DMS53 (cell line): ENCODE measurements at regions not wholly inside any gene's neighbourhood (a gene's known extent, or its start where the extent isn't known, plus 50 kb on each side); places are given as distances from the start of the nearest gene placed in this dataset.
"Not testable (repeated sequence)": the region's sequence is repeated elsewhere in the genome, so short reads cannot be mapped to it uniquely, and the experiment has no call there.

Experiments
- DNase-seq: peaks from one replicate; lab custom pipeline; 2025; lab: John Stamatoyannopoulos, UW

DNA sequence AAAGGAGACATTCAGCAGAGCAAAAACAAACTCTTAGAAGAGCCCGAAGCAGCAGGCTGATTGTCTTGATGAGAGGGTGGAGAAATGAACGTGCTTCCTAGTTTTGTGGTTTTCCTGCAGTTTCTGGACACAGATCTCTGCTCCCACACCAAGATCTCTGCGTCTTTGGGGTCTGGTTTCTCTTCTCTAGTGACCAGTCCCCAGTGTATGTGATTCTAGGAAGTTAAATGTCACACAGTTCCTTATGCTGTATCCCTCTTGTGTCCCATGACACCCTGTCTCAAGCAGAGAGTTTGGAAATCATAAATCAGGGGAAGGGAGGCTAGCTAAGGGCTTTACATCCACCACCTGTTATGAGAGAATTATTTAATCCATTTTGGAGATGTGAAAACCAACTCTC lies 55.4 kb upstream of the KLF14 start:
- DNase-seq: no peak

DNA sequence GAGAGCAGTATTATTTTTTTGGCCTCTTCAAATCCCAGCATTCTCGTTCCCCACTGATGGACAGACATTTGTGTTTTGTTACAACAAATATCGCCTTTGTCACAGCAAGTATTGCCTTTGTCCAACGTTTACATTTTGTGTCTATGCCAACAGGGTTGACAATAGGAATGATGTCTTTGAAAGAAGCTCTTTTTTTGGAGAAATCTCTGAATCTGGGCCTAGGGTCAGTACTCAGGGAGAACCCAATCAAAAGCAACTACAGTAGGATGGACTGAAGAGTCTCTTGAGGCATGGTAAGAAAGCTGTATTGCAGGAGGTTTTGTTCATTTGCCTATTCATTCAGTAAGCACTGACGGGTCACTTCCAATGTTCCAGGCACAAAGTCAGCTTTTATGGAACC lies 57.7 kb upstream of the KLF14 start:
- peak; percentile 31 for DNase-seq

DNA sequence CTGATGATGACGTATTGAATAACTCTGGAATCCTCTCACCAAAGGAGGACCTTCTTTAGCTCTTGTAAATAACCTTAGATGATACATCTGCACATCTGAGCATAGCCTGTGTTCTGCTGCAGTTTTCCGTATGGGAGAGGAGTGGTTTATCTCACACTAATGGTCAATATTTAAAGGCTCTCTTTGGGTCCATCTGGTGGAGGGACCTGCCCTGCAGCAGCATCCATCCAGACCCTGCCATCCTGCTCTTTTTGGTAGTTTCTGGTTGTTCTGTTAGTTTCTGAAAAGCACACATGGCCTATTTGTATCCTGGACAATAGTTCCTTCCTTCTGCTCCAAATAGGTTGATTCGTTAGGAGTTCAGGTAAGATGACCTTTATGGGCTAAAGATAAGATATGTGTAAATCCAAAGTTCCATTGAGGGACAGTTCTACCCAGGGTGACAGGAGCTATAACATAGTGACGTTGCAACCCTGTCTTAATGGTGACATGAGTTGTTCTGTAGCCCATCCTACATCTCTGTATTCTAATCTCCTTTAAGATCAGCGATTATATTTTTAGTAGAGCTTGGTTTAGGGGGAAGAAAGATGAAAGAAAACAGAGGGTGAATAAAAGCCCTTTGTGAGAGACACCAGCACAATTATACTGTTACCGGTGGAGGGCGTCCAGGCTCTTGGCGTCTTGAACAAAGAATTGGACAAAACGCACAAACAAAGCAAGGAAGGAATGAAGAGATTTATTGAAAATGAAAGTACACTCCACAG lies 60.0 kb upstream of the KLF14 start:
- DNase-seq: no peak

DNA sequence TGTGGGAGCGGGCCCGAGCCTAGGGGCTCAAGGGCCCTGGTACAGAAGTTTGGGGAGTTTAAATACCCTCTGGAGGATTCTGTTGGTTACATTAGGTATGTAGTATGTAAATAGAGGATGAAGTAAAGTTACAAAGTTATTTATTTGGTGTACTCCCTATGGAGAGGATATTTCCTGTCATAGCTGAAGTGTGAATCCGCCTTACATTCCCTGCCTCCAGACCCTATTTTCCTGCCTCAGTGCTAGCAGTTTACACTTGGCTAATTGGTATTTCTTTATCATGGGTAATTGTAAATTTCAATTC lies 60.6 kb upstream of the KLF14 start:
- no peak for DNase-seq

- DNase-seq: not testable (repeated sequence)
Observed at GRCh38 chr7:130796425-130796824, 62.4 kb upstream of the KLF14 start.

GRCh38 chr7:130803127-130803526 lies 69.1 kb upstream of the KLF14 start:
- DNase-seq: no peak

GRCh38 chr7:130804220-130804619 lies 70.2 kb upstream of the KLF14 start:
- no peak for DNase-seq

- DNase-seq: not testable (repeated sequence)
Observed at GRCh38 chr7:130812819-130813218, 78.8 kb upstream of the KLF14 start.

DNA sequence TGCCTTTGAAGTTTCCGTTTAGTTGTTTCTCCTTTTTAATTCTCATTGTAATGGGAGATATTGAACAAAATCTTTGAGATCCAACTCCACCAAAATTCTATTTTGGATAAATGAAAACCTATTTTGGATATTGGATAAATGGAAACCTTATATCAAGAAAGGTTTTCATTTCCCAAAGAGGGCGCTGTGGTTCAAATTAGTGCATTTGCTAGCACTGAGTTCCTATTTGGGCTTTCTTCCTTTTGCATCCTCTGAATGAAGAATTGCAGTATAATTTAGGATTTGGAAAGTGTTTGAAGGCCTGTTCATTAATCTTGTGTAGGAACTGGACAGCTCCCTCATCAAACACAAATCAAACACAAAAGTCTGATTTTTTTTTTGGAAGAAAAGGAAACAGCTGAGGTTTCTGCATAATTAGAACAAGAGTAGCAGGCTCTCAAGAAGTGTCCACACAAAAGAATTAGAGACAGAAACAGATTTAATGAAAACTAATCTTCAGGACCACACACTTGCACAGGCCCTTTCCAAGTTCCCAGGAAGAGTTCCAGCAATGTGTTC lies 80.8 kb upstream of the KLF14 start:
- DNase-seq: peak; percentile 54

DNA sequence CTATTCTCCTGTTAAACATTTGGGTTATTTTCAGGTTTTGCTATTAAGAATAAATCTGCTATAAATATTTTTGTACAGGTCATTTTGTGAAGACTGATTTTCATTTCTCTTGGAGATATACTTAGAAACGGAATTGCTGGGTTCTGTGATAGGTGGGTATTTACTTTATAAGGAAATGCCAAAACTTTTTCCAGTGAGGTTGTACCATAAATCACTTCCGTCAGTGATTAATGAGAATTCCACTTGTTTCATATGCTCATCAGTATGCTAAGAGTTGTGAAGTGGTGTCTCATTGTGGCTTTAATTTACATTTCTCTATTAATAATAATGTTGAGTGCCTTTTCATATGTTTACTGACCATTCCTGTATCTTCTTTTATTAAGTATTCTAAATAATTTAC lies 84.0 kb upstream of the KLF14 start:
- DNase-seq: no peak

GRCh38 chr7:130821864-130822263 lies 87.9 kb upstream of the KLF14 start:
- DNase-seq: no peak

- no peak for DNase-seq
Observed at GRCh38 chr7:130822642-130823041, 88.6 kb upstream of the KLF14 start.

GRCh38 chr7:130823060-130823459 lies 89.1 kb upstream of the KLF14 start:
- DNase-seq: no peak

GRCh38 chr7:130825819-130826218 lies 91.8 kb upstream of the KLF14 start:
- DNase-seq: peak; percentile 20

- no peak for DNase-seq
Observed at GRCh38 chr7:130829415-130829814, 95.4 kb upstream of the KLF14 start.

DNA sequence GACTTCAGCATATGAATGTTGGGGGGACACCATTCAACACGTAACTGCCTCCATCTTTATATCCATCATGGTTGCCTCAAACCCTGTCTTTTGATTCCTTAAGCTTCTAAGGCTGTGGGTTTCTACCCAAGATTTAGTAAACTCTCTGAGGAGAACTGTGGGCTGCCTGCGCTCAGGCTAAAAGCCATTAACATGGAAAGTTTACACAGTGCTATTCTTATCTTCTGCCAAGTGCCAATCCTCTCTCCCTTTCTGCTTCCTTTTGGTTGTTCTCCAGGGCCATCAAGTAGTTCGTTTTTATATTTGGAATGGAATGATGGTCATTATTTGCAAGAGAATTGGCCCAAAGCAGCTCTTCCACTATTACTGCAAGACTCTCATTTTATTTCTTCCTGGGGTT lies 97.3 kb upstream of the KLF14 start:
- no peak for DNase-seq

DNA sequence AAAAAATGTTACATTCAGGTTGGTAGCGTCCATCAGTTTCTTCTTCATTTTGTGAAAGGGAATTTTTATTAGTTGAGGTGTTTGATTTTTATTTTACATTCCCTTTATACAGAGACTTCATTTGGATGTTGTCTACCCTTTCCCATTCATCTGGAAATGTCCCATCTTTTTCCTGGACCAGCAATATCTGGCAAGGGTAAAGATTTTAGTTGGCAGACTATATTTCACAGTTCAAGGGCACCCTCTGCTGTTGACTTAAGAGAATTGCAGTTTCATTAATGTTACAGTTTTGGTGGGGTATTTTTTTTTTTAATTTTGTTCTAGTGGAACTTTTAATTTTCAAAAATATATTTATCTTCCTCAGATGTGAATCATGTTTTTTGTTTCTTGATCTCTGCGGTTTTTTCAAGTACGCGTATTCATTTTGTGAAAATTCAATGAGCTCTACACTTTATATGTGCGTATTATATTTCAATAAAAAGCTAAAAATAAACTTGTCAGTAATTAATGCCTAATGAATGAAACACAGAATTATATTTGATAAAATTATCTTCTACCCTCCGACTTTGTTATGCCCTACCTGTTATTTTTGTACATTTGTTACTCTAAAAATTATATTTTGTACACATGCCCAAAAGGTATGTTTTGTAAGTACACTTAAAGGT lies 97.9 kb upstream of the KLF14 start:
- DNase-seq: peak; percentile 72

DNA sequence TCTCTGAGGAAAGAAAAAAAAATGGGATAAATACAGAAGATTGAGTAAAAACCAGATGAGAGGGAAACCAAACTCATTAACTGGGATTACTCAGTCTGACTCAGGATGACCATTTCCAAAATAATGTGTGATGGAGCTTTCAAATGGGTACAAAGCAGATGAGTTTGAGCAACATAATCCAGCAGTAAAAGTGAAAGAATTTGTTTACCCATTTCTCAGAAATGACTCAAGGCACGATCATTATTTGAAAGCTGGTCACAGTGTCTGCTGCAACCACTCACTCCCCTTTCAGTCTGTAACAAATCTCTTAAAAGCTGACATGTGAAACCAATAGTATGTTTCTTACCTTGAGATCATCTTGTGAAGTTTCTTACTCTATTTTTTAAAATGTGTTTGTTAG lies 104.7 kb upstream of the KLF14 start:
- no peak for DNase-seq

GRCh38 chr7:130840599-130840998 lies 106.6 kb upstream of the KLF14 start:
- DNase-seq: no peak

GRCh38 chr7:130841416-130841815 lies 107.4 kb upstream of the KLF14 start:
- DNase-seq: no peak

GRCh38 chr7:130843703-130844102 lies 109.7 kb upstream of the KLF14 start:
- DNase-seq: no peak

GRCh38 chr7:130844811-130845580 lies 111.0 kb upstream of the KLF14 start:
- no peak for DNase-seq

- no peak for DNase-seq
Observed at GRCh38 chr7:130845581-130846085, 111.6 kb upstream of the KLF14 start.
